ENCODE measurements at regions not wholly inside any gene's neighbourhood (a gene's known extent, or its start where the extent isn't known, plus 50 kb on each side); places are given as distances from the start of the nearest gene placed in this dataset.

DNA sequence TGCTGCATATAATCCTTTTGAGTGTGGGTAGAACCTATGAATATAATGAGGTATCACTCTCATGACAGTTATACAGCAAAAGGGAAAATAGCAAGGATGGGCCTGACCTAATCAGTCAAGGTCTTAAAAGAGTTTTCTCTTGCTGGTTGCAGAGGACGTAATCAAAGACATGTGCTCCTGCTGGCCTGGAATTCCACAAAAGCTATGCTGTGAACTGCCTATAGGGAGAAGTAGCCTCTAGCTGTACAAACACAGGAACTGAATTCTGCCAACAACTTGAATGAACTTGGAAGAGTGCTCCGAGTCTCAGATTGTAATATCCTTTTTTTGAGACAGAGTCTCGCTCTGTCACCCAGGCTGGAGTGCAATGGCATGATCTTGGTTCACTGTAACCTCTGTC lies 195.6 kb downstream of the PLK2 start:
- TF ChIP-seq, protein P1, sequence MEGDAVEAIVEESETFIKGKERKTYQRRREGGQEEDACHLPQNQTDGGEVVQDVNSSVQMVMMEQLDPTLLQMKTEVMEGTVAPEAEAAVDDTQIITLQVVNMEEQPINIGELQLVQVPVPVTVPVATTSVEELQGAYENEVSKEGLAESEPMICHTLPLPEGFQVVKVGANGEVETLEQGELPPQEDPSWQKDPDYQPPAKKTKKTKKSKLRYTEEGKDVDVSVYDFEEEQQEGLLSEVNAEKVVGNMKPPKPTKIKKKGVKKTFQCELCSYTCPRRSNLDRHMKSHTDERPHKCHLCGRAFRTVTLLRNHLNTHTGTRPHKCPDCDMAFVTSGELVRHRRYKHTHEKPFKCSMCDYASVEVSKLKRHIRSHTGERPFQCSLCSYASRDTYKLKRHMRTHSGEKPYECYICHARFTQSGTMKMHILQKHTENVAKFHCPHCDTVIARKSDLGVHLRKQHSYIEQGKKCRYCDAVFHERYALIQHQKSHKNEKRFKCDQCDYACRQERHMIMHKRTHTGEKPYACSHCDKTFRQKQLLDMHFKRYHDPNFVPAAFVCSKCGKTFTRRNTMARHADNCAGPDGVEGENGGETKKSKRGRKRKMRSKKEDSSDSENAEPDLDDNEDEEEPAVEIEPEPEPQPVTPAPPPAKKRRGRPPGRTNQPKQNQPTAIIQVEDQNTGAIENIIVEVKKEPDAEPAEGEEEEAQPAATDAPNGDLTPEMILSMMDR (IDR thresholded peaks at IDR 0.05): no peak
- TF ChIP-seq EZH2 (IDR thresholded peaks at IDR 0.05; ENCODE audit: borderline replicate concordance, insufficient read depth, low read depth, low read length, poor library complexity, severe bottlenecking): no peak
